DMS114 treated with DMSO at 0.1 percent for 48 hours (cell line): ENCODE measurements at regions not wholly inside any gene's neighbourhood (a gene's known extent, or its start where the extent isn't known, plus 50 kb on each side); places are given as distances from the start of the nearest gene placed in this dataset.
"Not testable (repeated sequence)": the region's sequence is repeated elsewhere in the genome, so short reads cannot be mapped to it uniquely, and the experiment has no call there.

Experiments
- DNase-seq: peaks from one replicate; lab custom pipeline; 2025; ENCODE audit not compliant: unreplicated experiment; lab: John Stamatoyannopoulos, UW

- DNase-seq = no peak
These were observed 327.7 kb downstream of the PTPRC start for GRCh38 chr1:198966519-198966918.

DNA sequence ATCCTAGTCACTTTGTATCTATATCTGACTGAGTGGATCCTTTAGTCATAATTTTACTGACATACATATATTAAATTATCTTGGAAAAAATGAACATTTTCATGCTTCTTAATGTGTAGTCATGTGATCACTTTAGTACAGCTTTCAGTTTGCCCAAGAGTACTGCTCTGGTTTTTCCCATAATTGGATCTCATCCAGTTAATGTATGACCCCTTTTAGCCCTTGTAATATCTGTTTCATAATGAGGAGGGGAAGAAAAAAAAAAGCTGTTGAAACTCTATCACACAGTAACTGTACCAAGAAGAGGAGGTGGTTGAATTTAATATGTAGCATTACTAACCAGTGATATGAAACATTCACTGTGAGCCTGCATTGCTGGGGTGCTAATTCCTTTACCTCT lies 328.7 kb downstream of the PTPRC start:
- DNase-seq = no peak

- no peak for DNase-seq
These were observed 330.0 kb downstream of the PTPRC start for GRCh38 chr1:198968866-198969265.

DNA sequence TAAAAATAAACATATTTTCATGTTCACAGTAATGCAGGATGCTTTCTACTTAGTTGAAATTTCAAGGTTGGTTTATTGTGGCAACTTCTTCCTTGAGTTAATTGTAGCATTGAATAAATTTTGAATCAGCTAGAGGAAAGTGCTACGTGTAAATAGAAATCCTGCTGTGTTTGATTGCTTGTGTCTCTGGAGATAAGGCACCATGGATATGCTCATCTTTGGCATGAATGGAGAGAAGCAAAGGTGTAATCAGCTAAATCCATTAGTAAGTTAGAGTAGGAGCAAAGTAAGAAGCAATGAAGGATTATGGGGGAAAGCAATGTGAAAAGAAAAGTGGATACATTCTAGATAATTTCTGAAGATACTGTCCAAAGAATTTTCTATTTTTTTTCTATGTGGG lies 331.1 kb downstream of the PTPRC start:
- DNase-seq = no peak

- no peak for DNase-seq
These were observed 332.1 kb downstream of the PTPRC start for GRCh38 chr1:198970916-198971315.

- DNase-seq = no peak
These were observed 339.1 kb downstream of the PTPRC start for GRCh38 chr1:198977909-198978308.

GRCh38 chr1:198978523-198978922 lies 339.7 kb downstream of the PTPRC start:
- DNase-seq = no peak

- no peak for DNase-seq
These were observed 347.2 kb downstream of the PTPRC start for GRCh38 chr1:198986036-198986435.

GRCh38 chr1:198986442-198986841 lies 347.6 kb downstream of the PTPRC start:
- DNase-seq = no peak

DNA sequence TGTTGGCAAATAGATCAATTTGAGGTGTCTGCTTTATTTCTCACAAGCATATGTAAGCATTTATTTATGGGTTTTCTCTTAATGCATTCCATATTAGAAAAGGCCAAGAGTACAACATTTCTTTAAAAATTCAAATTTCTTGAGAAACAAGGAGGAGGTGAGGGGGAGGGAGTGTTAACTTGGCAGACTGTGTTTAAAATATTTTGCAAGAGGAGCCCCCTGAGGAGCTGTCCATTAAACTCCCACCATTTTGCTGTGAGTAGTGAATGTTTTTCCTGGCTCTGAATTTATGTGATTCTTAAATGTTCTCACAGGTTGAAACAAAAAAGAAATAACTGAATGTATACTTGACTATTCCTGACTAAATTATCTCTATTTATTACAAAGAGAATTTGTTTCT lies 363.8 kb downstream of the PTPRC start:
- DNase-seq = no peak

DNA sequence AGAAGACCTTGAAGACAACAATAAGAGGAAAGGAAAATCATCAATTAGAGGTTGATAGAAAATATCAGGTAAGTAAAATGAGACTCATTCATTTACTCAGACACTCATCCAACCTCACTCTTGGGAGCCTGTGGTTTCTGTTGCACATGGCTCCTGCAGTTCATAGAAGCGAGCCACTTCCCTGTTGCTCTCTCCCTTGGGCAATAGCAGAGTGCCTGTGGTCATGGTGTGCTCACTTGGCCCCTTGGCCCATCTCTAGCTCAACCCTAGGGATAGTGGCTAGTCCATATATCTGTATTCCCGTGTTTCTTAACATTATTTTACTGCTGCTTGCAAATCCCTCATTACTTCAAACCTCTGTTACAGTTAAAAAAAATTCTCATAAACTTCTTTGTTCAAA lies 368.6 kb downstream of the PTPRC start:
- DNase-seq = no peak

DNA sequence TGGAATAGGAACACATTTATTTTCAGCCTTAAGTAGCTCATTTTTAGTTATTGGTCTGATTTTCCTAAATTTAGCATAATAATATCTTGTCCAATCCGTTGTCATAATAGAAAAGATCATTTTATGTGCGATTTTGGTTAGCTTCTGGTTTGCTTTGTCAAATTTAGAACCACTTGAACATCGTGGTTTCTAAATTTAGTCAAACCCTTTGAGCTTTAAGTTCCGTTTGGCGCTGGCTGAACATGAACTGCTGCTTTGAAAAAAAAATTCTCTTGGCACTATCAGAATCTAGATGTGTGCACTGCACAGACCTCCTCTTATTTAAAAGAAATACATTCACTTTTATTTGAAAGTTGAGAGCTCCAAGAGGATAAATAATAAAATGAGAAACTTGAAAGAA lies 370.6 kb downstream of the PTPRC start:
- DNase-seq = no peak

DNA sequence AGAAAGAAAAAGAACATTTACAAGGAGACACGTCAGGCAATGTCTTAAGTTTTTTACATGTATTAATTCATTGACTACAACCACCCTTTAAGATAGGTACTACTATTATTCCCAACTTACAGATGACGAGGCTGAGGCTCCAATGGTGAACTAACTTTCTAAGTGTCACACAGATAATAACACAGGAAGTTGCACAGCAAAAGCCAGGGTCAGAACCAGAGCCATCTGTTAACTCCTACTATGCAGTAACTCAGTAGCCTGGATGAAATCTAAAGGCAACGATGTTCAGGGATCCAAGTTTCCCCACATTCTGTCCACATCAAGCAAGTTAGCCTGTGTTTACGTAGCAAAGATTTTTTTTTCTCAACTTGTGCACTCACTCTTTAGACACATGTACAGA lies 371.7 kb downstream of the PTPRC start:
- DNase-seq = no peak

DNA sequence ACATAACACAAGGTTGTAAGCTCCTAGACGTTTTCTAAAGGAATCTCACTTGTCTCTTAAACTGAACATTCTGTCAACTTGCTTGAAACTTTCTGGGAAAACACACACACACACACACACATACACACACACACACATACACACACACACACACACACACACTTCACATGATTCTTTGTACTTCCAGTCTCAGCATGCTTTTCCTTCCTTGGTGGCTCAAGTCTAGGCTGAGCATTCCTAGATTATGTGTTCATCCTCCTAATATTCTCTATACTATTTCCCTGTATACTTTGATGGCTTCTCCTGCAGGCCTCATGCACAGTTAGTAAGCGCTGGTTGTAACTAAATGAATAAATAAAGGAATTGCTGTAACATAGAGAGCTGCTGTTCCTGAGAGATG lies 372.1 kb downstream of the PTPRC start:
- no peak for DNase-seq

GRCh38 chr1:199015799-199016198 lies 377.0 kb downstream of the PTPRC start:
- DNase-seq = no peak

- DNase-seq = no peak
These were observed 379.8 kb downstream of the PTPRC start for GRCh38 chr1:199018471-199019135.

GRCh38 chr1:199020051-199020450 lies 381.2 kb downstream of the PTPRC start:
- DNase-seq = no peak

DNA sequence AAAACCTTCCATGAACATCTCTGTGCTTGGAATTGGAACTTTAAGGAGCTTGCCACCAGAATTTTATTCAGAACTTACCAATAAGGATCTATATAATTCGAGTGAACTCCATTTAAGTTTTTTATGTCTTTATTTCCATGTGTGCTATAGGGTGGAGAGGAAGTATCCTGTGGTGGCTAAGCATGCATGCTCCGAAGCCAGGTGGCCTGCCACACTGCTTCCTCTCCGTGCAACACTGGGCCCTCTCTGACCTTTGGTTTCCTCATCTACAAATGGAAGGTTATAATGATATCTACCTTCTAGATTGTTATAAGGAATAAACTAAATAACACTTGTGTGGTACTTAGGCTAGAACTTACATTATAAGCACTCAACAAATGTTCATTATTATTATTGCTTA lies 382.1 kb downstream of the PTPRC start:
- DNase-seq = no peak

DNA sequence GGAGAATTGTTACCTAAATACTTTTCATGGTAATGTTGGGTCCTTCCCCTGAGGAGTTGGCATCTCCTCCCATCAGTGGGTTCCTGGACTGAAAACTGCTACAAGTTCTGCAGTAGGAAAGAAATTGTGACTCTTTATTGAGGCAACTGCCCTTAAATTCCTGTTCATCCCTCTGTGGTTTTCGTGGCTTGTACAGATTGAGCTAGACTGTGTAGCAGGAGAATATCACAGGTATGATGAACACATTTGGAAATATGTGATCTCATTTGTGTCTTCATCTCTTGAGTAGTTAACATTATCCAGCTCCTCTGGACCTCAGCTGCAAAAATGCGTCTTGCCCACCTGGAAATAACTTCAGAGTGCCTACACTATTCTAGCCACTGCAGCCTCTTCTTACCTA lies 390.6 kb downstream of the PTPRC start:
- DNase-seq = no peak

DNA sequence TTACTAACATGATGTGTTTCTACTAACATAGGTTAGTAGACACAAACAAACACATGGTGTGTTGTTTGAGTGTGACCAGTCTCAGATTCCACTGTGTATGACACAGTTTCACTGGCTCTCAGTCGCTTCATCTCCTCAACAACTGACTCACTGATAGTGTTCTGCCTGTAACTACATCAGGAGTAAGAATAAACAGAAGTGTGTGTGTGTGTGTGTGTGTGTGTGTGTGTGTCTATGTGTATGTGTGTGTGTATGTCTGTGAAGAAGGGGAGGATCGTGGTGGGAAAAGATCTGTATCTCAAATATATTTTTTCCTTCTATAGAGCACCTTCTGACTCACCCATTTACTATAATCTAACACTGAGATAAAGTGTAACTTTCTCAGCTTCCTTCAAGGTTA lies 391.0 kb downstream of the PTPRC start:
- no peak for DNase-seq

- not testable (repeated sequence) for DNase-seq
These were observed 391.7 kb downstream of the PTPRC start for GRCh38 chr1:199030541-199030940.

GRCh38 chr1:199031170-199031569 lies 392.3 kb downstream of the PTPRC start:
- DNase-seq = not testable (repeated sequence)

GRCh38 chr1:199032479-199032878 lies 393.6 kb downstream of the PTPRC start:
- DNase-seq = not testable (repeated sequence)
